ENCODE measurements at regions not wholly inside any gene's neighbourhood (a gene's known extent, or its start where the extent isn't known, plus 50 kb on each side); places are given as distances from the start of the nearest gene placed in this dataset.

DNA sequence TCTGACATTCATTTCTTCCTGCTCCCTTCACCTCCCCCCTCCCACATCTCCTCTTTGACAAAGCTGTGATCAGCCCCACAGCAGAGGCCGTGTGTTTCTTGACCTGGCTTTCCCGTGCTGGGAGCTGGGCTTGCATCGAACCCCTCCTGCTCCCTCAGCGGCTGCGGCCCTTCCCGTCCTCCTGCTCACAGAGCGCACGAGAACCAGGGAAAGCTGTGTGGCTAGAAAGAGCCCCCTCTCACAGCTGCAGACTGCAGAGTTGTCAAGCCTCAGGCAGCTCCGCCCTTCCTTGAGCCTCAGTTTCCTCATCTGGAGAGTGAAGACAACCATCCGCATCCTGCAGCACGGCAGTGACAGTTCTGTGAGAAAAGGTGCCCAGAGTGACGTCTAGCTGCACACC is 65.7 kb upstream of the GLI2 start:
- no peak for DNase-seq

DNA sequence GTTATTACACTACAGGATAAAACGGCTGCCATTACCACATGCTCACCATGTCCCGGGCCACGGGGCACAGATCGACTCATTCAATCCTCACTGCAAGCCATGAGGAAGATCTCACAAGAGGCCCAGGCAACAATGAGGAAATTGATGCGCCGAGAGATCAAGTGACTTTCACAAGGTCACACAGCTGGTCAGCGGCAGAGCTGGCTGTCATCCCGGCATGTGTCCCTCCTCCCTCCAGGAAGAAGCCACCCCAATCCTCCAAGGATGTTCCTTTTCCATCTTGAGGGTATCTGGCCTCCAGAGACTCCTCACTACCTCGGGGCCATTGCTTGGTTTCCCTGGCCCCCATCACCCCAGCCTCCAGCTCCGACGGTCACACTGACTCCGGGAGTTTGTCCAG is 65.3 kb upstream of the GLI2 start:
- DNase-seq, result no peak

DNA sequence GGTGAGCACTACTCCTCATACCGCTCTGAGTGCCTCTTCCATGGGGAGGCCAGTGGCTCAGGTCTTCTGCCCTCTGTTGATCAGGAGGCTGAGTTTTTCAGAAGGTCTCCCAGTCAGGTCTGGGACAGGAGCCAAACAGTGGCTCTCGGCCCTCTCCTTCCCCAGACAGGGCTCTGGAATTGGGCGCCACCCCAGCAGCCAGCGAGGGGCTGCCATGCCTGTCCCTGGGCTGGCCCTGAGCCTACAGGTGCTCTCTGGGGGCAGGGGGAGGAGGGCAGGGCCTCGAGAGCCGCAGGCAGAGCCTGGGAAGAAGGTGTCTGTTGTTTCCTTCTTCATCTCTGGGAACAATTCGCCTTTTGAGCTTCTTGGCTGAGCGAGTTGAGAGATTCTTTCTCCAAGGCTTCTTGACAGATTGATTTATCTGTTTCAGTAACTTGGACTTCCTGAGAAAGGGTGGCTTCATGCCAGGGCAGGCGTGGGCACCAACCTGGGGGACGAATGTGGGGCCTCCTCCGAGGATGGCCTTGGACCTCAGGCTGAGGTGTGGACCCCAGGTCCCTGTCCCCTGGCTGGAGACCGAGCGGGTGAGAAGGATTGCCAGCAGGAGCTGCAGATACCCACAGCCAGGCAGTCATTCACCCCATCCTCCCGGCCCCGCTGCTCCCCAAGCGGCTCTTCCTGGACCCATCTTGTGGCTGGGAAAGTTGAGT is 64.7 kb upstream of the GLI2 start:
- no peak for DNase-seq

DNA sequence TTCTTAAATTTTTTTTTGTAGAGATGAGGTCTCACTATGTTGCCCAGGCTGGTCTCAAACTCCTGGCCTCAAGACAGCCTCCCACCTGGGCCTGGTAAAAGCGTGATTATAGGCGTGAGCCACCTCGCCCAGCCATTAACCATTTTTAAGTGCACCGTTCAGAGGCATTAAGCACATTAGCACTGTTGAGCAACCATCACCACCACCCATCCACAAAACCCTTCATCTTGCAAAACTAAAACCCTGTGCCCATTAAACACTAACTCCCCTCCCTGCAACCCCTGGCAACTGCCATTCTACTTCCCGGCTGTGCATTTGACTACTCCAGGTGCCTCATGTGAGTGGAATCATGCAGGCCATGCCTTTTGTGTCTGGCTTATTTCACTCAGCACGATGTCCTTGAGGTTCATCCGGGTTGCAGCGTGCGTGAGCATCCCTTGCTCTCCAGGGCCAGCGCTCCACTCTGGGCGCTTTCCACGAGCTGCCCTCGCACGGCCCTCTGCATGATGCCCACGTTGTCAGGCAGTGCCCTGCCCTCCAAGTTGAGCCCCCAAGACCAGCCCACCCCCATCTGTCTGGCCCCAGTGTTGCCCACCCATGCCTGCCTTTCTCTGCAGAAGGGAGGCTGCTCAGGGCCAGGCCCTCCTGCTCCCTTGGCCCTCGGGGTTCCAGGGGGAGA is 63.0 kb upstream of the GLI2 start:
- no peak for DNase-seq

DNA sequence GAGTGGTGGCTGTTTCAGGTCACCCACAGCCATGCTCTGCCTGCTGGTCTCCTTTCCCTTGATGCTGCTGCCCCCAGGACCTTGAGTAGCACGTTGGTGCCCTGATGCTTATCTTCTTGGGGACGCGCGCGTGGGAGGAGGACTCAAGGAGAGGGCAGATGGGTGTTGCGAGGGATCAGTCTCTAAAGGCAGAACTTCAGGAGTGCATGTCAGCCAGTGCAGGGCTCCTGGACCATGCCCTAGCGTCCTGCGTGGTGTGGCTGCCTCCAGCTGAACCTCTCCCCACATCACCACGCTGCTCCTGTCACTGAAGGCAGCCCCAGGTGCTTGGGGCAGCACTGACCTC is 62.5 kb upstream of the GLI2 start:
- no peak for DNase-seq

DNA sequence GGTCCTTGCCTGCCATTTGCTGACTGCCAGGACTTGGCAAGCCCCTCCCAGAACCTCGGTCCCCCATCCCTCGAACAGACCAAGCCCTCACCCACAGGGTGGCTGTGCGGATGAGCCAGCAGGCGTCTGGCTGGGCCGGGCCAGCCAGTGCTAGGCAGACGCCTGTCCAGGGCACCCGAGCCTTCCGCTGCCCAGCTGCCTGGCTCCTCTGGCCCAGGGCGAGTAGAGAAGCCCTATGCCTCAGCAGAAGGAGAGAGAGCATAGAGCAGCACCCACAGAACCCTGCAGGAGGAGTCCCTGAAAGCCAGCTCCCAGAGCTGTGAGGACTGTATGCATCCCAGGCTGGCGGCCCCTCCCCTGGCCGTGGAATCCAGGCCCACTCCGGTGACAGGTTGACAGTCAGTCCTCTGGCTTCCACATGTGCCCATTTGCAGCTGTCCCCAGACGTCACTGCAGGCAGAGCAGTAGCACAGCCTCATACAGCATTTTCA is 62.1 kb upstream of the GLI2 start:
- DNase-seq, result no peak

DNA sequence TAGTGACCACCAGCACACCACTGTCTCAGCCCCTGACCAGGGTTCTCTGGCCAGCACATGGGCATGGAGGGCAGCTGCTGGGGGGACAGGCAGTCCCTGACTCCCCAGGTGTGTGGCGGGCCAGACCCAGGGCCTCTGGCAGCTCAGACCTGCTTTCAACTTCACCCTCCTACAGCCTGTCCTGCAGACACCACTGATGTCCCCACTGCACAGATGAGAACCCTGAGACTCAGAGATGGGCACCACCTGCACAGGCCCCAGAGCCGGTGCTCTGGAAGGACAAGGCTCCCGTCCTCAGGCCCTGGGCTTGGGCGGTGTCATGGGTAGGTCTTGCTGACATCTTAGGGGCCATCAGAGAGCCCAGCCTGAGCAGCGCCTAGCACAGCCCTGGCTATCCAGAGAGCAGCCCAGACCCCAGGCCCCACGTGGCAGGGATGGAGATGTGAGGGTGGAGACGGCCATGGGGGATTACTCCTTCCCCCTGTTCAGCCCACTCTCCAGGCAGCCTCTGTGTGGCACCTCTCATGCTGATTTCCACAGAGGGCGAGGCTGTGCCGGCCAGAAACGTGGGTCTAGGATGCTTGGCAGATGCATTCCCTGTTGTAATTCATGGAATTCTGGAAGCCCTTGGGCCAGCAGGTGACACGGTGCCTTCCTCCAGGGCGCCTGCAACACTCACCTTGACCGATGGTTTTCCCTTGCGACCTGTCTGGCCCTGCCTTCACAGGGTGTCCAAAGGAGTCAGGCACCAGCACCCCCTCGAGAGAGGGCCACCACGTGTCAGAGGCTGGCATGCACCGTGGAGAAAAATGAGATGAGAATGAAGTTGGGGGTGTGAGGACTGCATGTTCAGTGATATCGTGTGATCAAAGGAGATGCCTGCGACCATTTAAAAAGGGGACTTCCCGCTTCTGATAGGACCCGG is 61.2 kb upstream of the GLI2 start:
- DNase-seq, result no peak

DNA sequence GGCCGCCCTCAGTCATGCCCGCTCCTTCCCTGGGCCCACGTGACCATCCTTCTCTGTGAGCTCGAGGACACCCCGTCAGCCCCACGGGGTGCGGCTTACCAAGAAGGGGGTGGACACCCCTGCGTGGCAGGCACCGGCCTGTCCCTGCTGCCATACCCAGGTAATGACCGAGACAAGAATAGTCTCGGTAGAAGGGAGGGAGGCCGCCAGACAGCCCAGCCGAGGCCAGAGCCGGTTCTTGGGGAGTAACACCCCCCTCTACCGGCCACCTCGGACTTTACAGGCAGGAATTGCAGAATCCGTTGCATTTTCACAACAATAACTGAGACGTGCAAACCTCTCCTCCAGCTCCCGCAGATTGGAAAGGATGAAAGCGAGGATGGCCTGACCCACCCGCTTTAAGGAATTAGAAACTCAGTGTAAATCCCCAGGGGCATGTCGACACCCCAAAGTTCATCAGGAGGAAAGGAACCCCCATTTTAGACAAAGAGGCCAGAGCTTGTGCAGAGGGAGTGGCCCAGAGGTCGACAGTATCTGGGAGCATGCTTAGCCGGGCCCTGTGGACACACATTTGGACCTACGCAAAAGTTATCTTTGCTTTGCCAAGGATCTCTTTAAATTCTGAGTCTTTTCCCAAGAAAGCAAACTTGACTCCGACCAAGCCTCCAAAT is 60.1 kb upstream of the GLI2 start:
- DNase-seq, result peak; percentile 5

DNA sequence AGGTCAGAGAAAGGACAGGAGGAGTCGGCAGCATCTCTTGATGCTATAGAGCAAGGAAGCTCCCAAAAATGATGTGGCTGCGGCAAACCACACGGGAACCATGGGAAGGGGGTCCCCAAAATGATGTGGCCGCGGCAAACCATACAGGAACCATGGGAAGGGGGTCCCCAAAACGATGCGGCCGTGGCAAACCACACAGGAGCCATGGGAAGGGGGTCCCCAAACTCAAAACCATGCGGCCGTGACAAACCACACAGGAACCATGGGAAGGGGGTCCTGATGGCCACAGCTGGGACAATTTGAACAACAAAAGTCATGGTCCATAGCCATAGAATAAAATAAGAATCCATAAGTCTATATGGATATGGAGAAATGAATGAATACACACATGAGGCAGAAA is 58.4 kb upstream of the GLI2 start:
- no peak for DNase-seq

DNA sequence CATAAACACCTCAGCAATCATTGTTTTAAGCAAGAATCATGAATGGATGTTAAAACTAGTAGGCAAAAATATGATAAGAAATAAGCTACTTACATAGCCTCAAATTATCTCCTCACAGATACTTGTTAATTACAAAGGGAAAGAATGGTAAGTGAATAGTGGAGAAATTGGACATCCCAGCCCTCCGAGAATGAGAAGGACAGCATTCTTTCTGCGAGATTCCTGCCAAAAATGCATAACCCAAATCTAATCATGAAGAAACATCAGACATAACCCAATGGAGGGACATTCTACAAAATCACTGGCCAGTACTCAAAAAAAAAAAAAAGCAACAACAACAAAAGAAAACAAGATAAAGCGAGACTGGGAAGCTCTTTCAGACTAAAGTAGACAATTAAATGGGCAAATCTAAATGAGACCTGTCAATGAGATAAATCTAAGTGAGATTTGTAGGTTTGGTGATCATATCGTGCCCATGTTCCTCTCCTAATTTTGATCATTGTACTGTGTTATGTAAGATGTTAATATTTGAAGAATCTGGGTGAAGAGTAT is 57.9 kb upstream of the GLI2 start:
- DNase-seq, result no peak

DNA sequence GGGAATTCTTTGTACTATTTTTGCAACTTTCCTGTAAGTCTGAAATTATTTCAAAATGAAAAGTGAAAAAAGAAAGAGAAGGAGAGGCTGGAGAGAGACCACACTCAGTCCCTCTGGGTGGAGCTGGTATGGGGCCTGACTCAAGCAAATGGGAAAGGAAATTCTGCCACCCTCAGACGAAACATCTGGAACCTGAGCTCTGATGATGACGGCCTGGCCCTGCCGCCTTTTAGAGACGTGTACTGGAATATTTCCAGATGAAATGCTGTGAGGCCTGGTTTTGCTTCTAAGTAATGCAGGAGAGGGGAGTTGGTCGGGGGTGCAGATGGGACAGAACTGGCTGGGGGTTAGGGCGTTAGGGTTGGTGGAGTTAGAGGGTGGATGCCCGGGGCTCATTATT is 57.4 kb upstream of the GLI2 start:
- no peak for DNase-seq

DNA sequence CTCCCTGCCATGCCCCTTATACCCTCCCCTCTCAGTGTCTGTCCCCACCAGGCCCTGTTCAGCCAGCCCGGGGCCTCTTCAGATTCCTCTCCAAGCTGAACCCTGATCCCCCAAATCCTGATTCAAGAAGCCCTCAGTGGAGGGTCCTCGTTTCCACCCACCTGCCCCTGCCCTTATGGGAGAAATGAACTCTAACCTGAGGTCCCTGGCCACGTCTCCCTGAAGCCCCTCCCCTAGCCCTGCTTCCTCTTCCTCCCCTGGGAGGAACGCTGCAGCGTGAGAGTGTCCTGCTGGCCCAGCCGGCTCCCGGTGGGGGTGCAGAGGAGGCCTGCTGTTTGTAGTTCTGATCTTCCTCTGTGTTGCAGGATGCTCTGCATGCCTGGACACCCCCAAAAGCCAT is 56.7 kb upstream of the GLI2 start:
- DNase-seq, result no peak

DNA sequence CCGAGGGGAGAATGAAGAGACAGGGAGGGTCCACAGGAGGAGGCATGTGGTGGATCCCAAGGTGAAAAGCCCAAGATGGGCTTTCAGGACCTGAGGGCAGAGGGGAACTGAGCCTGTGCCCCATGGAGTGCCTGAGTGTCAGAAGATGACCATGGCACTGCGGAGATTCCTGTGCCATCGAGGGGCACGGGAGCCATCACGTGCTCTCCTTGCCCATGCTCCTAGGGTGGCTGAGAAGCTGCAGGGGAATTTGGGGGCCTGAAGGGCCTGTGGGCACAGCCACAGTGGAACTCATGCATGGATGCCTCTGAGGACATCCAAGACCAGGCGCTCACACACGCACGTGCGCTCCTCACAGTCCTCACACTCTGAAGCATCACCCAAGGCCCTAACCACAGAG is 56.1 kb upstream of the GLI2 start:
- no peak for DNase-seq

DNA sequence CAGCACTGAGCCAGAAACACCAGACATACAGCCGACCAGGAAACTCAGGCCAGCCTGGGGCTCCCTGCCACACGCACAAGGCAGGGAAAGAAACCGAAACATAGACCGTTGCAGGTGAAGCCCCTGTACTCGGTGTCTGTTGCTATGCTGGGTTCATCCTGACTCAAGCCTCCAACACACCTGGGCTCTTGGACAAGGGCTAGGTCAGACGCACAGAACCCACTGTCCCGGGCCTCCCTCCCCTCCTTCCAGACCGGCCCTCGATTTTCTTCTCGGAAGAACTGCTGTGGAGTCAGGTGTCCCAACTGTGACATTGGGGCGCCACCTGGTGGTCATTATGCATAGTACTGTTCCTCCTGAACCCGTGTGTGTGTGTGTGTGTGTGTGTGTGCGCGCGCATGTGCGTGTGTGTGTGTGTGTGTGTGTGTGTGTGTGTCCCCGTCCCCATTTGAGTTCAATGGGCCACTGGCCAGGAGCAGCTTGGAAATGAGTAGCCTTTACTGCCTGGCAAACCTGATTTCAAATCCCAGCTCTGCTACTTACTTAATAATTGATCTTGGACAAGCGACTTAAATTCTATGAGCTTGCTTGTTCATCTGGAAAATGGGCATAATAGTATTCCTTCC is 55.4 kb upstream of the GLI2 start:
- peak; percentile 66 for DNase-seq

DNA sequence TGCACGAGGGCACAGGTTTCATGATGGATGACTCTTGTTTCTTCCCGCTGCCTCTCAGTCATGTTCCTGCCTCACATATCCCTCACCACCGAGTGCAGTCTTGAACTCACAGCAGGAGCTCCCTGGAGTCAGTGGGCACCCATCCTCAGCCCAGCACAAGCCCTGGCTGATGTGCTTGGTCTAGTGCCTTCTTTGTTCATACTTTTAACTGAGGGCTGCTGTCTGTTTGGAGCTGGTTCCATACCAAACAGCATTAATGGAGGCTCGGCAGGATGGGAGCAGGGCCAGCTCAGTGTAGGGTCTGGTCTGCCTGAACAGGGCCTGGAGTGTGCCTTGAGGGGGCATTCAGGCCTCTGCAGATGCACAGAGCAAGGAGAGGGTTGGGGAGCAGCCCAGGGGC is 54.5 kb upstream of the GLI2 start:
- DNase-seq, result no peak

DNA sequence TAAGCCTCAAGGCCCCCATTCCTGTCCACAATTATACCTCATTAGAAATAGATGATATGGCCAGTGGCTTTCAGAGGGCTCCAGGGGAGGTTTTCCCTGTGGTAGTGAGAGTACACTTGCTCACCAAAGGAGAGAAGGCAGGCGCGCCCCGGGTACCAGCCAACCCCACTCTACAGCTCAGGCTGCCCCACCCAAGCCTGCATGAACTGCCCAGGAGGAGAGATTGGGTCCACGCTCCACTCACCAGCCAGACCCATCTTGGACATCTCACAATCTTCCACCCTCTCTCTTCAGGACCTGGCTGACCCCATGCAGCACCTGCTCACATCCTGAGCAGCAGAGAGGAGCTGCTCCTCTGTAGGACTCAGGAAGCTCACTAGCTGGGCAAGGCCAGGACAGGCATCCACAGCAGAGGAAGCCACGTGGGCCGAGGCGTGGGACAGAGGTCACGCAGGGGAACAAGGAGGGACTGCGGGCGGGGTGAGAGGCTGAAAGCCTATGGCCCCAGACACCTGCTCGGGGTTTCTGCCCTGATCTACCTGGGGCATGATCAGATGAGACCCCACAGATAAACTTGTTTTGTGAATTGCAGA is 53.9 kb upstream of the GLI2 start:
- no peak for DNase-seq

DNA sequence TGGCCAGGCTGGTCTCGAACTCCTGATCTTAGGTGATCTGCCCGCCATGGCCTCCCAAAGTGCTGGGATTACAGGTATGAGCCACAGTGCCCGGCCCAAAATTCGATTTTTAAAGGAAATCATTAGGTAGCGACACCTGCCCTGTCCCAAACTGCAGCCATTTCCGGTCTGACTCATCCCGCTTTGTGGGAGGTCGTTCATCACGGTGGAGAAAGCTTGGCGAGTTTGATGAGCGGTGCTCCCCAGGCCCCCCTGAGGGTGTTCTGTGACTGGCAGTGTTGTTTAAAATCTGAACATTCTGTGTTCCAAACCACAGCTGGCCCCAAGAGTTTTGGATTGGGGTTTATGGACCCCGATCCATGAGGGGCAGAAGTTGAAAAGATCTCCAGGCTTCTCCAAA is 53.0 kb upstream of the GLI2 start:
- no peak for DNase-seq

DNA sequence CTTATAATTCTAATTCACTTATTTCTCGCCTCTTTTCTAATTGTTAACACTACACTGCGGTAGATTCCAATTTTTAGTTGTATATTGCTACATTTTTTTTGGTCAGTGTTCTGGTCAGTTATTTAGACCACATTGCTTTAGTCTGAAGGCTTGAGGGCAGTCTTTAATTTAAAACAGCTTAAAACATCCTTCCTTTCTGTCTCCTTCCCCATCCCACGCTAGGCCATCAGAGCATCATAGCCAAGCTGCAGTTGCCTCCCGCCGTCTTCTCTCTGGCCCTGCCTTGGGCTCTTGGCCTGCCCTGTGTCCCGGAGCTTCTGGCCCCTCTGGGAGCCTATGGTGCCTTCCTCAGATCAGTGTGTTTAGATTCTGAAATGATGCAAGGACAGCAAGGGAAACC is 52.6 kb upstream of the GLI2 start:
- no peak for DNase-seq

DNA sequence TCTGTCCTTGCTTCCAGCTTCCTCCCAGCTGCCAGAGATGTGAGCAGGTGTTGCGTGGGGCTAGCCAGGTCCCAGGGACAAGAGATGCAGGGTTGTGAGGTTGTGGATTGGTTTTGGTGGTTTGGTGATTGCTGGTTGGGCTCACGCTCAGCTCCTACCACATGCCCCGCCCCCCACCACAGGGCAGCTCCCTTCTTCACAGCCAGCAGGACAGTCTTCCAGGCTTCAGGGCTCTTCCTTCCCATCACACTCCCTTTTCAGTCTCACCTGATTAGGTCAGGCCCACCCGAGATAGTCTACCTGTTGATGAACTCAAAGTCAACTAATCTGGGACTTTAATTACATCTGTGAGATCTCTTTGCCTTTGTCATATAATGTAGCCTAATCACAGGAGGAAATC is 52.0 kb upstream of the GLI2 start:
- DNase-seq, result no peak

DNA sequence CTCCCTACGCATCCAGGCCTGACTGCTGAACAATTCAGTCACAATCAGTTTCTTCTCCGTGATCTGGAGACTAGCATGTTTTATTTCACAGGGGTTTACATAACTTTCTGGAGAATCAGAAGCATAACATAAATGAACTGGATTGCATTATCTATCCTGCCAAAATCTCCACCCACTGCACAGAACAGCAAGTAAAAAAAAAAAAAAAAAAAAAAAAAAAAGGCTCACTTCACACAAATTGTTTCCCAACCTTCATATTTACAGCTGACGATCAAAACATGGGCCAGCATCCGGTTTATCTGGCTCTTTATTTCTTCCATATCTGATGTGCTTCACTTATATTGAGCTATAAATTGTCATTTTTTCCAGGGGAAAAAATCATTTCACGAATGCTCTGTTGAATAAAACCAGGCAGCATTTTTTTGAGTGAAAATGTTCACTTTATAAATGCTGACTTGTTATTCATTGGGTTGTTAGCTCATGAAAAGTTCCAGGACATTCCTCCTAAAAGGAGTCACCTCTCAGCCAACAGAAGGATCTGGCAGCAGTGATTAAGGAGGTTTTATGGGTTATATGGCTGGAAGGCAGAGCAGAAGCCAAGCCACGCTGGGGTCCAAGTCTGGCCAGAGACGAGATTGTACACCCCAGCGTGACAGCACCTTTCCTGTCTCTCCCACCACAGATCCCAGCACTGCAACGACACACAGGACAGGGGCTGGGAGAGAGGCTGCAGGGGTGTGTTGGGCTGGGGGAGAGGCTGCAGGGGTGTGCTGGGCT is 51.2 kb upstream of the GLI2 start:
- DNase-seq, result no peak
